ENCODE measurements at regions not wholly inside any gene's neighbourhood (a gene's known extent, or its start where the extent isn't known, plus 50 kb on each side); places are given as distances from the start of the nearest gene placed in this dataset.

- TF ChIP-seq, protein P1, sequence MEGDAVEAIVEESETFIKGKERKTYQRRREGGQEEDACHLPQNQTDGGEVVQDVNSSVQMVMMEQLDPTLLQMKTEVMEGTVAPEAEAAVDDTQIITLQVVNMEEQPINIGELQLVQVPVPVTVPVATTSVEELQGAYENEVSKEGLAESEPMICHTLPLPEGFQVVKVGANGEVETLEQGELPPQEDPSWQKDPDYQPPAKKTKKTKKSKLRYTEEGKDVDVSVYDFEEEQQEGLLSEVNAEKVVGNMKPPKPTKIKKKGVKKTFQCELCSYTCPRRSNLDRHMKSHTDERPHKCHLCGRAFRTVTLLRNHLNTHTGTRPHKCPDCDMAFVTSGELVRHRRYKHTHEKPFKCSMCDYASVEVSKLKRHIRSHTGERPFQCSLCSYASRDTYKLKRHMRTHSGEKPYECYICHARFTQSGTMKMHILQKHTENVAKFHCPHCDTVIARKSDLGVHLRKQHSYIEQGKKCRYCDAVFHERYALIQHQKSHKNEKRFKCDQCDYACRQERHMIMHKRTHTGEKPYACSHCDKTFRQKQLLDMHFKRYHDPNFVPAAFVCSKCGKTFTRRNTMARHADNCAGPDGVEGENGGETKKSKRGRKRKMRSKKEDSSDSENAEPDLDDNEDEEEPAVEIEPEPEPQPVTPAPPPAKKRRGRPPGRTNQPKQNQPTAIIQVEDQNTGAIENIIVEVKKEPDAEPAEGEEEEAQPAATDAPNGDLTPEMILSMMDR (IDR thresholded peaks at IDR 0.05), result no peak
- TF ChIP-seq JUNB (IDR thresholded peaks at IDR 0.05) (no peak), EP300 (IDR thresholded peaks at IDR 0.05) (no peak), RAD21 (conservative IDR thresholded peaks at IDR 0.05 in 1 of 2, IDR thresholded peaks at IDR 0.05 in 1 of 2) (no peak), ESRRA (IDR thresholded peaks at IDR 0.05; ENCODE audit: borderline replicate concordance, low read length) (no peak), SREBF2 (IDR thresholded peaks at IDR 0.05) (no peak), MAZ (IDR thresholded peaks at IDR 0.05; ENCODE audit: borderline replicate concordance, low read depth, low read length) (no peak)
These were observed 332.6 kb upstream of the GHITM start for GRCh38 chr10:83806717-83807116.

Data from A549 (cell line).